ENCODE measurements at regions not wholly inside any gene's neighbourhood (a gene's known extent, or its start where the extent isn't known, plus 50 kb on each side); places are given as distances from the start of the nearest gene placed in this dataset.

- no peak for TF ChIP-seq CTCF (IDR thresholded peaks at IDR 0.05)
- no peak for TF ChIP-seq POLR2A (IDR thresholded peaks at IDR 0.05)
Measured at GRCh38 chr5:124626053-124626452, 120.4 kb downstream of the ZNF608 start.

Measured in stomach (tissue), 4 donors.